NAMALWA (cell line): ENCODE measurements at regions not wholly inside any gene's neighbourhood (a gene's known extent, or its start where the extent isn't known, plus 50 kb on each side); places are given as distances from the start of the nearest gene placed in this dataset.

Experiments used
- DNase-seq: peaks from one replicate; pipeline ENCODE4 v3.0.0-alpha.2; 2015; ENCODE audit warnings: low spot score

- no peak for DNase-seq
Measured at GRCh38 chr1:177789956-177790355, 179.9 kb downstream of the SEC16B start.

DNA sequence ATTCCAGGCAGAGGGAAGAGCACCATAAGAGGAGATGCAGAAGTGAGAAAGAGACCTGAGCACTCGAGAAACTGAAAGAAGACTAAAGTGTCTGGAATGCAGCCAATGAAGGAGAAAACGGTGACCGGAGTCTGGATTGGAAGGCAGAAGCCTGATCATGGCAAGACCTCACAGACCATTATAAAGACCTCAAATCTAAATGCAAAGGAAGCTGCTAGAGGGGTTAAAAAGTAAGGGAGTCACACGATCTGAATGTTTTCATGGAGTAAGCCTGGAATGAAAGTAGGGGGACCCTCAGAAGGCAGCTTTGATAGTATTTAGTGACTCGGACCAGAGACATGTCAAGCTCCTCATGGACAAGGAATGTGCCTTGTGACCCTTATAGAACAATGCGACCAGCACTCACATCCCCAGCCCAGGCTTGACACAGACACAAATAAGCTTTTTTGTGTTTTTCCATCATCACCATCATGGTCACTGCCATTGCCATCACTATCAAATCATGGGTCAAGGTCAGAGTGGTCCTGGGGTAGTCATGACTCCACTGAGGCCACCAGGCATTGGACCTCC, 183.6 kb downstream of the SEC16B start:
- no peak for DNase-seq

GRCh38 chr1:177784936-177785335, 184.9 kb downstream of the SEC16B start:
- DNase-seq, result no peak

DNA sequence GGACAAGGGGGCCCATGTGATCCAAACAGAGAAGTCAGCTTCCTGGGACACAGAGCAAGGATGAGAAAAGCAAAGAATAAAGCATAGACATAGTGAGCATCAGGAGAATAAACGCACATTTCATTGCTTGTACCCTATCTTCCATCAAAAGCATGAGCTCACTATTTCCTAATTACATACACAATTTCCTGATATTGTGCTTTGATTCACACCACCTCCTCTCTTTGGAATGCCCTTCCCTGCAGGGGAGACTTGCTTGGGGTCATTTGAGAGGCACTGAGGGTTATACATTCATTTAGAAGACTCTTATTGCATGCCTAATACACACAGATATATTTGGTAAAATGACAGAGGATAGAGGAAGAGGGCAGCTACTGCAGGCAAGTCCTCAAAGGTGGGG, 185.4 kb downstream of the SEC16B start:
- DNase-seq, result no peak

DNA sequence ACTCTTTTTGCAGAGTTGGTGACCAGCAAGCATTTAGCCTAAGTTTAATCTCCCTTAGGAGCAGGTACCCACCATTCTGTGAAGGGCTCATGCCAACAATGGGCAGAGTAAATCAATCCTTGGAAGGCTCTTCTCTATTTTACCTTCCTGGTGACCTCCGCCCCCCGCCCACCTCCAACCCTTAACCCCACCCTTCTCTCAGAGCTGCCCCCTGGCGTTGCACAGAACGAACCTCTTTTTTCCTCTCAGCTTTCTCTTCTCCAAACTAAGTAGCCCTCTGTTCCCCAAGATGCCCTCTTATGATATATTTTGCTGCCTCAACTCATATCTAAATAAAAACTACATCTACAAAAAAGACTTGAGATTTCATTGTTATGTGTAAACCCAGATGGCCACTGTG, 186.8 kb downstream of the SEC16B start:
- DNase-seq, result peak; percentile 21

- peak; percentile 63 for DNase-seq
Measured at GRCh38 chr1:177780096-177780700, 189.7 kb downstream of the SEC16B start.

- no peak for DNase-seq
Measured at GRCh38 chr1:177779166-177779965, 190.5 kb downstream of the SEC16B start.

GRCh38 chr1:177775924-177776323, 193.9 kb downstream of the SEC16B start:
- DNase-seq, result no peak

- no peak for DNase-seq
Measured at GRCh38 chr1:177772386-177772960, 197.4 kb downstream of the SEC16B start.

DNA sequence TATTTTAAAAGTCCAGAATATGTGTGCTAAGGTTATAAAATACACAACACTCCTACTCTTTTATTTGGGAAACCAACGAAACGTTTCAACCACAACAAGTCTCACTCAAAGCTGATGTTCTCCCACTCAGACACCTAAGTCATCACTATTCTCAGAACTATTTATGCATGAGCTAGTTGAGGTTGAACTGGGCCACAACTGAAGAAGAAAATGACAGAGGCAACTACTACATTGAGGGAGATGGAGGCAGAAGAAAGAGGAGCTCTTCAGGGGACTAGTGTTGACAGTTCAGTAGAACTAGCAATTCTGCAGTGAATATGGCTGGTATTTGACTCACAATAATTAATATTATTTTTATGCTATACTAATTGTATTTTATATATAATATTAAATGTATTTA, 198.2 kb downstream of the SEC16B start:
- no peak for DNase-seq

GRCh38 chr1:177770096-177770495, 199.8 kb downstream of the SEC16B start:
- no peak for DNase-seq

GRCh38 chr1:177755851-177756560, 213.9 kb downstream of the SEC16B start:
- no peak for DNase-seq

GRCh38 chr1:177754603-177755002, 215.3 kb downstream of the SEC16B start:
- DNase-seq, result no peak

DNA sequence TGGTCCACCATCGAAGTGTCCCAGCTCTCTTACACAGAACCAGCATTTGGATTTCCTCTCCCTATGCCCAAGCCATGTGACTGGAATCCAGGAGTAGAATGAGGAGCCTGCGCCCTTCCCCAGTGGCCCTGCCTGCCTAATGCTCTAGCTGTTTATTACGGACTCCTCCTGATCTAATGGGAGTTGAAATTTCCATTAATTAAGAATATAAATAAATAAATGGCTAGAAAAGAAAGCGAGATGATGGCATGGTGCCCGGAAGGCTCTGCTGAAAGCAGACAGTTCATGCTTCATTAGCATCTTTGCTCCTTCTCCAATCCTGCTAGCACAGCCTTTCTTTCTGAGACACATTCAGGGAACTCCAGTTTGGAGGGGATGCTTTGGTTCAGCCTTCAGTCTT, 216.2 kb downstream of the SEC16B start:
- no peak for DNase-seq

DNA sequence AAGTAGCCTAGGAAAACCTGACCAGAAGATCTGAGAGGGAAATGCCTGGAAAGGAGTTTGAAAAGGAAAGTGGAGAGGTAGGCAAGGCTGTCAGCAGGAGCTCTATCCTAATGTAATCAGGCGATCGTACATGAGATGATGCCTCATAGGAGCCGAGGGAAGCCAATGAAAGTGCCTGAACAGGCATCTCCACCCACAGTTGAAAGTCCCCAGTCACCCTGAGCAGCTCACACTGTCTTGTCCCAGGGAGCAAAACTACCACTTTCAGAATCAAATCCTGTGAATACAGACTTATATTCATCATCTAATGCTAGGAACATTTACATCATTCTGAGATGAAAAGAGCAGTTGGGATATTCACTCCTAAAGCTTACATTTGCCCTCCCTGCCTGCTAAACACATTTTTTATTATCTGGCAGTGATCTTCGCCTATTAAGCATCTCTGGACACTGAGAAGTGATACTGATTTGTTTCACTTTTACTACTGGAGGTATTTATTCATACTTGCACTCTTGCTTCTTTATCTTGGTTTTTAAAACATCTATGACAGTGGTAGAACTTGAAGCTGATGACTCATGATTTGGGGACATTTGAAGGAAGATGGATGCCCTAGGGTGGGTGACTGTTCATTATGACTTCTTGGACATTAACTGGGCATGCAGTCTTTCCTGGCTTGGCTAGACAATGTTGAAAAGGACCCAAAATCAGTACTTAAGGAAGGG, 221.6 kb downstream of the SEC16B start:
- DNase-seq, result no peak

- no peak for DNase-seq
Measured at GRCh38 chr1:177746155-177746554, 223.7 kb downstream of the SEC16B start.

DNA sequence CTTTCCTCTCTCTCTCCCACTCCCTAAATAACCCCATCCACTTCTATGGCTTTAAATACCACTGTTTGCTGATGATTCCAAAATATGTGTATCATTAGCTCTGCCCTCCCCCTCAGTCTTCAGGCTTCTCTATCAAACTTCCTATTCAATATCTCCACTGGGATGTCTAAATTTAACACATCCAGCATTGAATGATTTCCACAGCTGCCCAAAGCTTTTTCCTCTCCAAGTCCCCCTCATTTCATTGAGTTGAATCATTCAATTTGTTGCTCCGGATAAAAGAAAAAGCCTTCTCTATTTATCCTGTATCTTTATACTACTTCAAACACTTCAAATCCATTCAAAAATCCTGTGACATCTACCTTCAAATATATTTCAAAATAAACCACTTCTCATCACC, 225.0 kb downstream of the SEC16B start:
- no peak for DNase-seq

GRCh38 chr1:177741476-177741875, 228.4 kb downstream of the SEC16B start:
- no peak for DNase-seq

GRCh38 chr1:177739780-177740179, 230.1 kb downstream of the SEC16B start:
- no peak for DNase-seq

GRCh38 chr1:177737456-177737855, 232.4 kb downstream of the SEC16B start:
- DNase-seq, result no peak

- no peak for DNase-seq
Measured at GRCh38 chr1:177732178-177732577, 237.7 kb downstream of the SEC16B start.

GRCh38 chr1:177729646-177730045, 240.2 kb downstream of the SEC16B start:
- no peak for DNase-seq
